ENCODE measurements at regions not wholly inside any gene's neighbourhood (a gene's known extent, or its start where the extent isn't known, plus 50 kb on each side); places are given as distances from the start of the nearest gene placed in this dataset.

DNA sequence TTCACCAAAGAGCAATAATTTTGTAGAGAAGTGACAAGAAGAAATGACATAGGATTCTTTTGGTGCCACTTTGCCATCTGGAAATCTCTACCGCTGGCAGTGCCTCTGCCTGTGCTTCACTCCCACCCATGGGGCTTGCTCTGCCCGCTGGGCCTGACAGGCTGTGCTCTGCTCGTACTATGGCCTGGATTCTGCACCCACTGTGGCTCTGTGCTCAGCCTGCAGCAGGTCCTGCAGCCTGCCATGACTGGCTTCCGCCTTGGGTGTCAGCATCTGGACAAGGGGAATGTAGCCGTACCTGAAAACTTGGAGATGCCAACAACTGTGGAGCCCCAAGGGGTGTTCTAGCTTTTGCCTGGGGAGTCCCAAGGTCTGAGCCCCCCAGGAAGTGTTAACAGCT, 792.3 kb downstream of the CDH8 start:
- Mint-ChIP-seq H3K36me3 (no peaks in the 10 kb centered on the region), H3K27me3 (ENCODE audit: low read depth) (peaks cover 5% of the 10 kb centered on the region), H3K27ac (no peak overlapping the region), H3K9me3 (no peaks in the 10 kb centered on the region), H3K4me3 (no peak overlapping the region), H3K4me1 (peaks cover 14% of the 10 kb centered on the region)
- DNase-seq (ENCODE audit: low spot score in 2 of 2, unreplicated experiment in 2 of 2) = no peak
- TF ChIP-seq, protein P1, sequence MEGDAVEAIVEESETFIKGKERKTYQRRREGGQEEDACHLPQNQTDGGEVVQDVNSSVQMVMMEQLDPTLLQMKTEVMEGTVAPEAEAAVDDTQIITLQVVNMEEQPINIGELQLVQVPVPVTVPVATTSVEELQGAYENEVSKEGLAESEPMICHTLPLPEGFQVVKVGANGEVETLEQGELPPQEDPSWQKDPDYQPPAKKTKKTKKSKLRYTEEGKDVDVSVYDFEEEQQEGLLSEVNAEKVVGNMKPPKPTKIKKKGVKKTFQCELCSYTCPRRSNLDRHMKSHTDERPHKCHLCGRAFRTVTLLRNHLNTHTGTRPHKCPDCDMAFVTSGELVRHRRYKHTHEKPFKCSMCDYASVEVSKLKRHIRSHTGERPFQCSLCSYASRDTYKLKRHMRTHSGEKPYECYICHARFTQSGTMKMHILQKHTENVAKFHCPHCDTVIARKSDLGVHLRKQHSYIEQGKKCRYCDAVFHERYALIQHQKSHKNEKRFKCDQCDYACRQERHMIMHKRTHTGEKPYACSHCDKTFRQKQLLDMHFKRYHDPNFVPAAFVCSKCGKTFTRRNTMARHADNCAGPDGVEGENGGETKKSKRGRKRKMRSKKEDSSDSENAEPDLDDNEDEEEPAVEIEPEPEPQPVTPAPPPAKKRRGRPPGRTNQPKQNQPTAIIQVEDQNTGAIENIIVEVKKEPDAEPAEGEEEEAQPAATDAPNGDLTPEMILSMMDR (IDR thresholded peaks at IDR 0.05; ENCODE audit: unreplicated experiment) = no peak

DNA sequence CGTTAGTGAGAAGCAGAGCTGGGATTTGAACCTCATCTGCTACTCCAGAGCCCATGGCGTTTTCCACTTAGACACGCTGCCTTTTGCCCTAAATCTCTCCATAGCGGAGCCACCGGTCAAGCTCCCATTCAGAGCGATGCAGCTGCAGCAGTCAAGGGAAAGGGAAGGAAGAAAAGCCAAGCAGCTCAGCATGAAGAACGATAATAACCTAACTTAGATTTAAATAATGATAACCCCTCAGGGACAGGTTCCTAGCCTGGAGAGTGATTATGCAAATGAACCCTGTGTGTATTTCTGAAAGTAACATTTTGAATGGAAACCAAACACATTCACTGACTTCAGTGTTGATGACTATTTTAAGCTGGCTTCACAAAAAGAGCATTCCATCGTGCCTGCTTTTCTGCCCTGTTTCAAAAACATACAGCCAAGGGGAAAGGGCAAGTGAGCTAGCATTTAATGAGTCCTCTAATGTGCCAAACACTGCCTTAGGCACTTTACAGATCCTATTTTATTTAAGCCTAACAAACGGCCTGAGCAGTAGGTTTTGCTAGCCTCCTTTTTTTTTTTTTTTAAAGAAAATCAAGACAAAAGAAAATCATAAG, 798.3 kb downstream of the CDH8 start:
- TF ChIP-seq, protein P1 (IDR thresholded peaks at IDR 0.05; ENCODE audit: unreplicated experiment) = no peak
- Mint-ChIP-seq H3K4me1 (peaks cover 8% of the 10 kb centered on the region), H3K27ac (no peak overlapping the region), H3K27me3 (ENCODE audit: low read depth) (peaks cover 6% of the 10 kb centered on the region), H3K9me3 (no peaks in the 10 kb centered on the region), H3K4me3 (no peak overlapping the region), H3K36me3 (no peaks in the 10 kb centered on the region)
- DNase-seq (ENCODE audit: low spot score in 2 of 2, unreplicated experiment in 2 of 2) = no peak

DNA sequence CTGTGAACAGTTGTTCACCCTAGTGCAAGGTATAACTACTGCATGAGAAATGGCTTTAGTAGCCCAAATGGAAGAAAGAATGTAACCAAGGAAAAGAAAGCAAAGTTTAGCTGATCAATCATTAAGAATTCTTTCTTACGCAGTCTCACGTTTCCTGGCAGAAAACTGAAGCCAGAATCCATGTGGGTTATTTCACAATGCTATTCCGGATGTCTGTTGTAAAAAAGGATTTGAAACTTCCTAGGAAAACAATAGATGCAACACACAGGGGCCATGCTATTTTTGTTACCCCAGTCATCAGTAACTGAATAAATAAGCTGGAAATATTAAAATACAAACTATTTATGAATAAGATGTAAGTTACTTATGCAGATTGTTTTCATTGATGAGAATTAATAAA, 802.5 kb downstream of the CDH8 start:
- DNase-seq (ENCODE audit: low spot score in 2 of 2, unreplicated experiment in 2 of 2) = no peak
- Mint-ChIP-seq H3K9me3 (no peaks in the 10 kb centered on the region), H3K27me3 (ENCODE audit: low read depth) (peaks cover 13% of the 10 kb centered on the region), H3K4me1 (peaks cover 16% of the 10 kb centered on the region), H3K27ac (peak overlapping the region; percentile 81), H3K36me3 (no peaks in the 10 kb centered on the region), H3K4me3 (peak overlapping the region; percentile 30)
- TF ChIP-seq, protein P1 (IDR thresholded peaks at IDR 0.05; ENCODE audit: unreplicated experiment) = no peak

DNA sequence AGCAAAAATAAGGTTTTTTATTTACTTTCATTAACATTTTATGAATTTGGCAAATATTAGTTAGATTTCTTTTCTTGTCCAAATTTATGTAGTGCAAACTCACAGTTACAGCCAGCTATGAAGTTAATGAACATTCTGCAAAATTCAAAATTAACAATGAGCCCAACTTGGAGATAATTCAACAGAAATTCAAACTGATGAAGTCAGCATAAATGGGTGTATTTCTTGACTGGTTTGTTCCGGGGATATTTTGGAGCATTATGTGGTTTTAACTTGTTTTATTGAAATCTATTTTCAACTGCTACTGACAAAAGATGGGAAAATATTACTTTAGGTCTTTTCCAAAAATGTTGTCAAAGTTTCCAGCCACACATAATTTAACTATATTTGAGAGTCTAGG, 807.9 kb downstream of the CDH8 start:
- H3K27ac Mint-ChIP-seq = no peak overlapping the region
- no peak overlapping the region for H3K4me3 Mint-ChIP-seq

DNA sequence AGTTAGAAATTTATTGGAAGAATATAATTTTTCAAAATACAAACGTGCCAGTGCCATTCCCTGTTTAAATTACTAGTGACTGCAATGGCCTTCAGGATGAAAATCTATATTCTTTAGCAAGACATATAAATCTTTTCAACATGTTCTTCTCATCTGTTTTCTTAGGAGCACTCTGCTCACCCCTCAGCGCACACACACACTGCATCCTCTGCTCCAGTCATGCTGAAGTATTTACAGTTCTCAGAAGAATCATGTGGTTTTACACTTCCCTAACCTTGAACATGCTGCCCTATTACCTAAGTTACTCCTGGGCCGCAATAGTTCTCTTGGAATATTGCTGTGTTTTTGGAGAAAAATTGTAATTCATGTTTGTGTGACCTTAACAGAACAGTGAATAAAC, 820.6 kb downstream of the CDH8 start:
- TF ChIP-seq, protein P1 (IDR thresholded peaks at IDR 0.05; ENCODE audit: unreplicated experiment) = no peak
- DNase-seq (ENCODE audit: low spot score in 2 of 2, unreplicated experiment in 2 of 2) = no peak
- Mint-ChIP-seq H3K27me3 (ENCODE audit: low read depth) (no peaks in the 10 kb centered on the region), H3K4me3 (no peak overlapping the region), H3K36me3 (no peaks in the 10 kb centered on the region), H3K27ac (no peak overlapping the region), H3K9me3 (no peaks in the 10 kb centered on the region), H3K4me1 (peaks cover 18% of the 10 kb centered on the region)

More for the DNA sequence above, 807.9 kb downstream of the CDH8 start:
- Mint-ChIP-seq H3K36me3 (no peaks in the 10 kb centered on the region), H3K9me3 (no peaks in the 10 kb centered on the region), H3K4me1 (peaks cover 12% of the 10 kb centered on the region), H3K27me3 (ENCODE audit: low read depth) (peaks cover 11% of the 10 kb centered on the region)
- DNase-seq (ENCODE audit: low spot score in 2 of 2, unreplicated experiment in 2 of 2) = no peak
- TF ChIP-seq, protein P1 (IDR thresholded peaks at IDR 0.05; ENCODE audit: unreplicated experiment) = no peak

DNA sequence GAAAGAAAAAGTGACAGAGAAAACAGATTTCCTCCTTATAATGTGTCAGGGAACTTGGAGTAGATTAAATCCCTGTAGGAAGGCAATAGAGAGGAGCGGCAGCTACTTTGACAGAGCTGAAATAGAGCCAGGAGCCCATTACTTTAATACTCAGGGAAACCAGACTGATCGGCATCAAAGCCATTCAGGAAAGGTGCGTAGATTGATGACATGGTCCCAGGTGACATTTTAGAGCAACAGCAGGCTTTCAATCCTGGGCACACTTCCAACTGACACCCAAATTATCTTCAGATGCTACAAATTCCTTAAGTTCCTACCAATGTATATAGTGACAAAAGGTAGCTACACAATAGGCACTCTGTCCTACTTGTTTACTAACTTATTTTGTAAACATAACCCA, 821.5 kb downstream of the CDH8 start:
- no peaks in the 10 kb centered on the region for H3K36me3 Mint-ChIP-seq
- DNase-seq (ENCODE audit: low spot score in 2 of 2, unreplicated experiment in 2 of 2) = no peak
- H3K9me3 Mint-ChIP-seq = no peaks in the 10 kb centered on the region
- no peaks in the 10 kb centered on the region for H3K27me3 Mint-ChIP-seq (ENCODE audit: low read depth)
- no peak overlapping the region for H3K27ac Mint-ChIP-seq
- peaks cover 21% of the 10 kb centered on the region for H3K4me1 Mint-ChIP-seq
- TF ChIP-seq, protein P1 (IDR thresholded peaks at IDR 0.05; ENCODE audit: unreplicated experiment) = no peak
- no peak overlapping the region for H3K4me3 Mint-ChIP-seq
